GM20000 (cell line): ENCODE measurements at regions not wholly inside any gene's neighbourhood (a gene's known extent, or its start where the extent isn't known, plus 50 kb on each side); places are given as distances from the start of the nearest gene placed in this dataset.

Experiments
- DNase-seq: peaks from one replicate; pipeline ENCODE4 v3.0.0; 2012; ENCODE audit warnings: low spot score
- TF ChIP-seq, protein P1 (sequence below): IDR thresholded peaks from 2 replicates; pipeline ENCODE4 v1.5.1; 2012; ENCODE audit warnings: mild to moderate bottlenecking, control low read depth; ENCODE audit errors: extremely low read depth, missing control alignments

DNA sequence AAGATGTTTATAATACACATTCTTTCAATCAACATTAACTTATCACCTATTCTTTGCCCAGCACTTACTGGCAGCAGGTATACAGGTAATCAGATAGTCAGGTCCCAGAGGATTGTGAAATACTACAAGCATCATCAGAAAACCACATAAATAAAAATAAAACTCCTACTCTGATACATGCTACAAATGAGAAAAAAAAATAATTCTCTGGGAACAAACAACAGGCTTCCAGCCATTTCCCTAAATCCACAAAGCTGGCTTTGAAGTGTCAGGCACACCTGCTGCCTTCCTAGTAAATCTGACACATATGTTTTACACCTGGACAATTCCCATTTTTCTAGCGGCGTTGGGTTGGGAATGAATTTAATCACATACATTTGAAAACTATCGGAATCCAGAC is 384.5 kb upstream of the CDH4 start:
- TF ChIP-seq, protein P1, sequence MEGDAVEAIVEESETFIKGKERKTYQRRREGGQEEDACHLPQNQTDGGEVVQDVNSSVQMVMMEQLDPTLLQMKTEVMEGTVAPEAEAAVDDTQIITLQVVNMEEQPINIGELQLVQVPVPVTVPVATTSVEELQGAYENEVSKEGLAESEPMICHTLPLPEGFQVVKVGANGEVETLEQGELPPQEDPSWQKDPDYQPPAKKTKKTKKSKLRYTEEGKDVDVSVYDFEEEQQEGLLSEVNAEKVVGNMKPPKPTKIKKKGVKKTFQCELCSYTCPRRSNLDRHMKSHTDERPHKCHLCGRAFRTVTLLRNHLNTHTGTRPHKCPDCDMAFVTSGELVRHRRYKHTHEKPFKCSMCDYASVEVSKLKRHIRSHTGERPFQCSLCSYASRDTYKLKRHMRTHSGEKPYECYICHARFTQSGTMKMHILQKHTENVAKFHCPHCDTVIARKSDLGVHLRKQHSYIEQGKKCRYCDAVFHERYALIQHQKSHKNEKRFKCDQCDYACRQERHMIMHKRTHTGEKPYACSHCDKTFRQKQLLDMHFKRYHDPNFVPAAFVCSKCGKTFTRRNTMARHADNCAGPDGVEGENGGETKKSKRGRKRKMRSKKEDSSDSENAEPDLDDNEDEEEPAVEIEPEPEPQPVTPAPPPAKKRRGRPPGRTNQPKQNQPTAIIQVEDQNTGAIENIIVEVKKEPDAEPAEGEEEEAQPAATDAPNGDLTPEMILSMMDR: no peak
- DNase-seq: no peak

DNA sequence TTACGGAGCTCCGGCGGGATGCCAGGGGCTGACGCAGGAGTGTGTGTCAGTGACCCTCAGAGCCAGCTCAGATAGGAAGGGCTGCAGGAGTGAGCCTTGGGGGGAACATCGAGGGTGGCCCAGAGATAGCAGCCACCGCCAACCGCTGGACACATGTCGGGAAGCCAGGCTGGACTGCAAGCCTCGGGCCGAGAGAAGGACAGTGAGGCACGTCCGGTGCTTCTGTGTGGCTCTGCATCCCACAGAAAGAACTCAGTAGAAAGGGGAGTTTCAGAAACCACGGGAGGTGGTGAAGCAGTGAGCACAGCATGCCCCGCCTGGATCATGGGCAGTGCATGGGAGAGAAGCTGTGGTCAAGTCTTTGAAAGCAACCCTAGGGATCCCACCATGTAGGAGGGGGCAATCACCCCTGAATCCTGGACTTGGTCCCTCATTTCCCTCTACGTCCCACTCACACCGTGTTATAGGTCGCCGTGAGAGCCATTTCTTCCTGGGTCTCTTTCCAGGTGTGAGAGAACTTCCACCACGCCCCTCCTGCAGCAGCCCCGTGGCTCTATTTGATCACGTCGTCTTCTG is 383.7 kb upstream of the CDH4 start:
- TF ChIP-seq, protein P1: no peak
- DNase-seq: no peak

- TF ChIP-seq, protein P1: no peak
- DNase-seq: no peak
These were observed 383.0 kb upstream of the CDH4 start for GRCh38 chr20:60869087-60869486.

DNA sequence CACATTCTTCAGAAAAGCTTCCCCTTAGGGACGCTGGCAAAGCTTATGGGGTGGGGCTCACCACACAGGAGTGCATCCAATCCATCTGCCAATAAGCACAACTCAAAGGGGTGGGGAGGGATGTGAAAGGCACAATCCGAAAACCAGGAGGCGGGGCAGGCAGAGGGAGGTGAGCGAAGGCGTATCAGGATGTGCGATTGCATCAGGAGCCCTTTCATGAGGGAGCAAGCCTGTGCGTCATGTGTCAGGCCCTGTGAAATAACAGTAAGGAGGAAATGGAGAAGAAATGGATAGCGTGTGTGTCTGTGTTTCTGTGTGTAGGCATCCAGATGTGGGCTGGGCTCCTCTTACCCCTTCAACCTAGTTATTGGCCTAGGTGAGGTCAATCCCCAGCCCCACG is 382.4 kb upstream of the CDH4 start:
- DNase-seq: no peak
- TF ChIP-seq, protein P1: no peak

- no peak for DNase-seq
- TF ChIP-seq, protein P1: no peak
These were observed 382.0 kb upstream of the CDH4 start for GRCh38 chr20:60870040-60870439.

GRCh38 chr20:60872224-60872623 is 379.8 kb upstream of the CDH4 start:
- no peak for DNase-seq
- TF ChIP-seq, protein P1: no peak

DNA sequence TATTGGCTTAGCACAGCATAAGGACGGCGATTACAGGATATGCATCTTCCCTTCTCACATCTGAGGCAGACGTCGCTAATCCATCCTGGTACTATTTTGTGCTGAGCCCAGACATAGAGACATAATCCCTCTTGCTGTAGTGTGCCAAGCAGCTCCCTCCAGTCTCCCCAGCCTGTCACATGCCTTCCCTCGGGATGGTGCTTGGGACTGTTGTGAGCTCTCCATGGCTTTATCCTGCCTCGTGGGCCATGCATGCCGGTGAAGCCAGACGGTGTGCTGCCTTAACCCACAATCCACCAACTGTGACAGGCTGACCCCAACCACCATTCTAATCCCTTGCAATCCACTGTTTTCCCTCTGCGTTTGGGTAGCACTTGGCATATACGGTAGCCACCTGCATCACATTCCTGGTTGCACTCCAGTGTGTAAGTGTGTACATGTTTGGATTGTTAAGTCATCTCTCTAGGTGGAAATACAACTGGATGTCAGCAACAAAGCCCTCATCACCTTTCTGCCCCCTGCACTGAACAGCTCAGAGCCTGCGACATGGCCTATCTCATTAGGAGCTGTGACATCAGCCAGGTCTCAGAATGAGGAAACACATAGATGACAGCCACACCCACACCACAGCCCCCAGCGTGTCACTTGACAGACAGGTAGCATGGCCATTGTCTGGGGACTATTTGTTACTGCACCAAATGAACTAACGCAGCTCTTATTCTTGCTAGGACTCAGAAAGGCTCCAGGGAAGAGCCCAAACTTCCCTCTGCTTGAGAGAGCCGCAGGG is 374.8 kb upstream of the CDH4 start:
- TF ChIP-seq, protein P1: no peak
- DNase-seq: no peak
